Astrocyte (in vitro differentiated cells and primary cell): ENCODE measurements at regions not wholly inside any gene's neighbourhood (a gene's known extent, or its start where the extent isn't known, plus 50 kb on each side); places are given as distances from the start of the nearest gene placed in this dataset.

Experiments used
- CTCF ChIP-seq: IDR thresholded peaks from 2 replicates; pipeline ENCODE4 v1.5.1; 2011; ENCODE audit warnings: low read depth, mild to moderate bottlenecking, inconsistent platforms, low read length, moderate library complexity; ENCODE audit not compliant: insufficient read depth
- EZH2 ChIP-seq: IDR thresholded peaks from 2 replicates; pipeline ENCODE4 v1.6.1; 2012; ENCODE audit warnings: mild to moderate bottlenecking, low read length, inconsistent platforms; ENCODE audit not compliant: insufficient read depth

- TF ChIP-seq CTCF (no peak), EZH2 (no peak)
These were observed 116.5 kb upstream of the MSX2 start for GRCh38 chr5:174607916-174608315.
